HG03196 (cell line): ENCODE measurements at regions not wholly inside any gene's neighbourhood (a gene's known extent, or its start where the extent isn't known, plus 50 kb on each side); places are given as distances from the start of the nearest gene placed in this dataset.
"Not testable (repeated sequence)": the region's sequence is repeated elsewhere in the genome, so short reads cannot be mapped to it uniquely, and the experiment has no call there.

Experiments used
- ATAC-seq: cut with Tn5 transposase; IDR thresholded peaks from one replicate; pipeline ENCODE4 v1.9.1; 2021; ENCODE audit not compliant: unreplicated experiment

DNA sequence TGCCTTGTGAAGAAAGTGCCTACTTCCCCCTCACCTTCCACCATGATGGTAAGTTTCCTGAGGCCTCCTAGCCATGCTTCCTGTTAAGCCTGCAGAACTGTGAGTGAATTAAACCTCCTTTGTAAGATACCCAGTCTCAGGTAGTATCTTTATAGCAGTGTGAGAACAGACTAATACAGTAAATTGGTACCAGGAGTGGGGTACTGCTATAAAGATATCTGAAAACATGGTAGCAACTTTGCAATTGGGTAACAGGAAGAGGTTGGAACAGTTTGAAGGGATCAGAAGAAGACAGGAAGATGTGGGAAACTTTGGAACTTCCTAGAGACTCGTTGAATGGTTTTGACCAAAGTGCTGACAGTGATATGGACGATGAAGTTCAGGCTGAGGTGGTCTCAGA lies 550.3 kb upstream of the ADAMTS5 start:
- not testable (repeated sequence) for ATAC-seq

DNA sequence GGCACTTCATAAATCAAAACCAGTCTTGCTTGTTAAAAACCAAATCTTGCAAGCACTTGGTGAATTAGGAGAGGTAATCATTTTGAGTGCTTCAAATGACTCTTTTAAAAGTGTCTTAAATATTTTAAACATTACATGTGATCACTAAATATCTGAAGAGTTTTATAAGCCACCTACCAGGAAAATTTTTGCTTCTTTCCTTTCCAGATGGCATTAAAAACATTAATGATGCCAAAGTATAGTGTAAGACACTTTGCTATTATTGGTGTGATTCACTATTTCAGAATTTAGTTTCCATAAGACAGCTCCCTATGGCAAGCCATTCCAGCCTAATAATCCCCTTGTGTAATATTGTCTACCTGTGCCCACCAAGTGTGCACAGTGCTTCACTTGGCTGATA lies 548.8 kb upstream of the ADAMTS5 start:
- ATAC-seq: no peak

DNA sequence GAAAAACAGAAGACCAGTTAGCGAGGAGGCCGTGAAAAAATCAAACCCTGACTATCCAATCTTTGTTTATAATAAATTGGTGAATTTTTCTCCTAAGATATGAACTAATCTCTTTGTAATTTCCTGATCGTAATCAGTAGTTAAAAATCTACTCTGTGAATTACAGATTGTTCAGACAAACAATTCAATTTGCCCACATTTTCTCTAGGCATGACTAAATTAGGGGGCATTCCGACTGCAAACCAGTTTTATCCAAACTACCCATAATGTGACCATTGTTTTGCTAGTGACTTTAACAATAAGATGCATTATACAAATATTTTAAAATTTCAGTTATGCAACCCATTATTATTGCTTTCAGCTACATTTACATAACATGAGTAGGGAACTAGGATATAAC lies 546.9 kb upstream of the ADAMTS5 start:
- ATAC-seq: no peak

DNA sequence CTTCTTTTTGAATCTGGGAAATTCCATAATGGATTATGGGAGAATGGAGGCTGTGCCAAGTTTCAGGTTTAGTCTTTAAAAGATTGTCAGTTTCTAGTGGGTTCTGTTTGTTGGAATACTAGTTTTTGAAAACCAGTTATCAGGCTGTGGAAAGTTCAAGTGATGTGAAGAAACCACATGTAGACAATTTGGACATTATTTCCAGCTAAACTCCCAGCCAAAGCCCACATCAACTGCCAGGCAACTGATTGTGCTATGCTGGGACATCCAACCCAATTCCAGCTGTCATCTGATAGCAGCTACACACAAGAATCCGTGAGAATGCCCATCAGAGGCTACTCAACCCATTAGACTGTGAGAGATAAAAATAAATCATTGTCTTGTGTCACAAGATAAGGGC lies 546.1 kb upstream of the ADAMTS5 start:
- no peak for ATAC-seq

DNA sequence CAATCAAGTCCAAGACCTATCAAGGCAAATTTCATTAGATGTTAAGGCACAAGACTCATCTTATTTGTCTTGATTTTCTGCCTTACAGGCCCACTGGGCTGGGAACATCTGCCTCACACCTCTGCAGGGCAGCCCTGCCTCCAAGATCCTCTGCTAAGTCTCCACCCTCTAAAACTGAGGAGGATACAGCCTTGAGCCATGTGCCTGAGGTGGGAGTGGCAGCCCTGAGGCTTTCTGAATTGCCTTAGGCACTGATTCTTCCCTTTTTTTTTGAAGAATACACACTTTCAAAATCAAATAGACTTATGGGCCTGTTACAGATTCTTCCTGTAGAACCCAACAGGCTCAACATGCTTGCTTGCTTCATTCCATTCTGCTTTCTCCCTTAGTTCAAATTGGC lies 544.3 kb upstream of the ADAMTS5 start:
- no peak for ATAC-seq

DNA sequence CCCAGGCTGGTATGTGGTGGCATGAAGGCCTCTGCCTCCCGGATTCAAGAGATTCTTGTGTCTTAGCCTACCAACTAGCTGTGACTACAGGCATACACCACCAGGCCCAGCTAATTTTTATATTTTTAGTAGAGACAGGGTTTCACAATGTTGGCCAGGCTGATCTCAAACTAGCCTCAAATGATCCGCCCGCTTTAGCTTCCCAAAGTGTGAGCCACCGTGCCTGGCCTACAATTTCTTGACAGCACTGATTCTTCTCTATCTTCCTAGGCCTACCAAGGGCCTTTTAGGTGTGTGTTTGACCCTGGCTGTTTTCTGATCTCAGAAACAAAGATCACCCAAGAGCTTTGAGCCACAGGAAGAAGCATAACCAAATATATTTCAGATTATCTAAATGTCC lies 540.8 kb upstream of the ADAMTS5 start:
- ATAC-seq: no peak

DNA sequence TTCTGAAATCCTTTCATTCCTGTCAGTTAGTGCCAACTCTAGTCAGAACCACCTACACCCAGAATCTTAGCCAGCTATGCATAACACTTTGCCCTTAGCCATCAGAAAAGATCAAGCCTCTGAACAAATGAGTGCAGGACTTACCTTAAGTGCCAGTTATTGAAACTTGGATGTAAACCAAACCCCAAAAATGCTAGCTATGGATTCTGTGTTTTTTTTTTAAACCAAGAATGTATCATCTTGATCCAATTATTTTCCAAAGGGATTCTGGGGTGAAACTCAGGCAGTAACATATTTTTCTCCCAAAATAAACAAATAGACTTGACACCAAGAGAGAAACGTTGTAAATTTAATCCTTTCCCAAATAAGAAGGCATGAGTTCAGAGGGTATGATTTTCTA lies 538.6 kb upstream of the ADAMTS5 start:
- ATAC-seq: no peak

DNA sequence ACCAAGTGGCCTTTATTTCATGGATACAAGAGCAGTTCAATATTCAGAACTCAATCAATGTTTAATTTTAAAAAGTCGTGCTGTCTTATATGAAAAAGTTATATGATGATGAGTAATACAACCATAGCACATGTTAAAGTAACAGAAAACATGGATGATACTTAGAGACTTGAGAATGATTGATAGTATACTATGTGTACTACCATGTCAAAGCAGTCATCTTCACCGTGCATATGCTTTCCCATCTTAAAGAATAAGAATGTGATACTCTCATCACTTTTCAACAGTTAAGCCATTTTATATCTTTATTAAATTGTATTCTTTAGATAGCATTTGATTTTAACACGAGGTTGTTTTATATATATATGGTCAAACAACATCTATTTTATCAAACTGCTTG lies 535.9 kb upstream of the ADAMTS5 start:
- ATAC-seq: no peak

DNA sequence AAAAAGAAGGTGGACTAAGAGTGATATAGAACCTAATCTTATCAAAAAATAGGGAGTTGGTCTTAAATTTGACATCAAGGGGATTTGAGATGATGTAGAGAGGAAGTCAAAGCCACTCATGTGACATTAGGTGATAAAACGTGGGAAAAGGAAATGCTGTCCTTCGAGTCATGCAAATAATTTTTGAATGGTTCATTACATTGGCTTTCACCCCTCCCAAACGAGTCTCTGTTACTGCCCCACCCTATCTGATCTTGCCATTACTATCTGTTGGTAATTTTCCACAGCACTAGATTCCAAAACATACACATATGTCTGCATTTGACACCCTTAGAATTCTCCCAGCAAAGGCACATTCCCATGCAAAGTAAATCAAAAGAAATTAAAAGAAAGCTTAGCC lies 531.1 kb upstream of the ADAMTS5 start:
- ATAC-seq: no peak

DNA sequence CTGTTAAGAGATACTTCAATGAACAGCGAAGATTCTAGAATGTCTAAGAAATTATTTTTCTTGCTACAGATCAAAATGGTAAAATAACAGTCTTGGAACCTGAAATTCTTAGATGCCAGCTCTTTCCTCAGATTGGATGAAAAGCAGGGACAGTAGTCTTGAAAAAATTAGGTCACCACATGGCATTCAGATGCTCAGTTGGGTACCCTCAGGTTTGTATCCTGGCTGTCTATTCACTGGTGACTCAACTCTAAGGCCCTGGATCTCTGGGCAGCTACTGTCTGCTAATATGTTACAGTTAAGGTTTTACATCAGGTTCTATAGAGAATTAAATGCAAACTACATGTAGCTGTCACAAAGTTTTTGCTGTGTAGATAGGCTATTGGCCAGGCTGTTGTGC lies 528.9 kb upstream of the ADAMTS5 start:
- ATAC-seq: no peak

DNA sequence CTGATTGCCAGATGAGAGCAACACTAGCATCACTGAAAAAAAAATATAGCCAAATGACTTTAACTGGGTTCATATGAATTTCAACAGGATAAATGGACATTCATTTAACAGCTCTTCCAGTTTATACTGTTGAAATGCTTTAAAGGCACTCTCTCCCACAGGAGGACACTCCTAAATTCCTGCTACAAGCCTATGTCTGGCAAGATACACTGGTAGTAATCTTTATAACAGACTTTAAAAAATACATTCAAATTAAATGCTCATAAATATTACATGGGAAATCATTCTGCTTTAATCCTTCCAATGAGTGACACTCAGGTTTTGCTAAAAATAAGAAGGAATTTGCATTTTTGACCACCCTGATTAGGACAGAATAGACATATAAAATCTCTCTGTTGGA lies 526.7 kb upstream of the ADAMTS5 start:
- no peak for ATAC-seq

DNA sequence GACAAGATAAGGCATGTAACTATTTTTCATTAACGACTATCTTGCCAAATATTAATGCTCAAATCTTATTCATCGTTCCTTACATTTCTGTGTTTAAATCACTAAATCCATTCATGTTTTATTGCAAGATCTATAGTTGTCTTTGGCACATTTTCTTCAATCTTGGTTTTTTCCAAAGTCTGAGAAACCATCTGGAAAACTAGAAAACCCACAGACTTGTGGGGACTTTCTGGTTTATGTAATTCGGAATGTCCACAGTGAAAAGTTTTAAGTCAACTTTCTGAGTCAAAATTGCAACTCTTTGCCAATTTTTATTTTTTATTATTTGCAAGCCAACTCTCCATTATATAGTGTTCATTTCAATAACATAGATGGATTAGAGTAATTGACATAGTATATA lies 520.8 kb upstream of the ADAMTS5 start:
- ATAC-seq: no peak

DNA sequence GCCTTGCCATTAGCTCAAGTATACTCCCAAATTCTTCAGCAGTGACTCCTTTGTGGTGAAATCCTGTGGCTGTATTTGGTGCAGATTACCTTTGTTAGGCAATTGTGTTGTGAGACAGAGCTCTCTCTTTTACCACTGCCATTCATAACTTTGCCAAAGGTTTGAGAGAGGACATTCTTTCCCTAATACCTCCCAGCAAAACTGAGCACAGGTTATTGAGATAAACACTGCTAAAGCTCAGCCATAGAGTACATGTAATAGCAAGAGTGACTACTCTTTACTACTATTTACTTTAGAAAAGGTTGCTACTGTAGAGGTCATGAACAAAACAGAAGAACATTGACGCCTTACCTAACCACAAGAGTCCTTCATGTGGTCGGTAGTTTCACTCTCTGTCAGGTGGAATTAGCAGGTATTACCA lies 514.0 kb upstream of the ADAMTS5 start:
- no peak for ATAC-seq

DNA sequence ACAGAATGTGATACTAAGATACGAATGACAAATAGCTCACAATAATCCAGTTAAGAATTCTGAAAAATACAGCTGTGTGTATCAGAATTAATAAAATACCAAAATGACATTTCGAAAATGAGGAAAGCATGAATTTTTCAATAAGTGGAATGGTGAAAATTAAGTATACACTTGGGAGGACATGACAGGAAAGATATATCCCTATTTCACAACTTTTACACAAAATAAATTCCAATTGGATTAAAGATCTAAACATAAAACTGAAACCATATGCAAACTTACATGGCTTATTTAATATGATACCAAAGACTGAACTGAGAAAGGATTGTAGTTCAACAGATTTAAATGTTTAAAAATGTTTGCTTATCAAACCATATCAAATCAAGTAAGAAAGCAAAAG lies 510.4 kb upstream of the ADAMTS5 start:
- no peak for ATAC-seq

DNA sequence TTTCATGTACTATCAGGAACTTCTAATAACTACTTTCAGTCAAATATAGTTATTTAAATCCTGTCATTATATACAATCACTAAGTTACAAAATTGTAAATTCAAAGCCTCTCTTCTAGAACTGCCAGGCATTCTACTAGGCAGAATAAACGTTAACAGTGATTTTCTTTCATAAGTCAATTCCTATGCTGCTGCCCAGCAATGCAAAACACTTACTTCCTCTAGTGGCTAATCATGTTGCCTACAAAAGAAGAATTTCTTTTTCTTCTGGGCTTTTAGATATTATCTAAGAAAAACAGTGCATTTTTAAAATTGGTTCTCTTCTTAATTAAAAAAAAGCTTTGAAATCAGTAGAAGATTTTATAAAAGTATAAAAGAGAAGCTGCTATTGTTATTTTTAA lies 509.8 kb upstream of the ADAMTS5 start:
- no peak for ATAC-seq

DNA sequence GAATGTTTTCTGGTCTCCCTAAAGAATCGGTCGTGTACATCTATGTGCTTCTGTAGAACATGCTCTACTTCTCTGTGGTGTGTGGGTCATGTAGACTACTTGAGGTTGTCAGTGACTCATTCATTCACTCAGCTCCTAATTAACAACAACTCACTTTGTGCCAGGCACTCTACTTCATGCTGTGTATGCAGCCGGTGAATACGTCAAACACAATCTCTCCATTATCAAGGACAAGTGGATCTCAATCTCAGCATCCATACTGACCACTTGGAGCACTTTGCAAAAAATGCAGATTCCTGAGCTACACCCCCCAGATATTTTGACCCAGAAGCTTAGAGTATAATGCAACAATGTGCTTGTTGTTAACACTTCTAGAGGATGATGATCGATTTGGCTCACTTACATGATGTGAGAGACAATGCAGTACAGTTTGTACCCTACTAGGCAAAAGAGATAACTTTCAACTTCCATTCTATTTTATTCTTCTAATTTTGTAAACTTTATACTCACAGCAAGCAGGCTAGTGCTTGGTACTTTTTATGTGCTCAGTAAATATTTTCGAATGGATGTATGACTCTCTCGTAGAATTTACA lies 508.6 kb upstream of the ADAMTS5 start:
- no peak for ATAC-seq

DNA sequence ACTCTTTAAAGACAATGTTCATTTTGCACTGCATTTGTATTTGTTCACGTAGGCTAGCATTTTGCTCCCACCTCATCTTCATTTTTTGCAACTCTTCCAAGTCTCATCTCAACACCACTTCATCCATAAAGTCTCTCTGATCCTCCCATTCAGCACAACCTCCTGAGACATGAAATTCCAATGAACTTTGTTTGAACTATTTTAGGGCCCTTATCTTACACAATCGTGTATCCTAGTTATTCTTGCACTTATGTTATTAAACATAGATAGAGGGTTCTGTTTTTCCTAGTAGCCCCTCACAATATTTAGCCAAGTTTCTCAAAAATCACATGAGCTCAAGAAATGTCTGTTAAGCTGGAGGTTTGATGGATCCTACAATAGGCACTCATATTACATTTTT lies 500.5 kb upstream of the ADAMTS5 start:
- ATAC-seq: no peak

DNA sequence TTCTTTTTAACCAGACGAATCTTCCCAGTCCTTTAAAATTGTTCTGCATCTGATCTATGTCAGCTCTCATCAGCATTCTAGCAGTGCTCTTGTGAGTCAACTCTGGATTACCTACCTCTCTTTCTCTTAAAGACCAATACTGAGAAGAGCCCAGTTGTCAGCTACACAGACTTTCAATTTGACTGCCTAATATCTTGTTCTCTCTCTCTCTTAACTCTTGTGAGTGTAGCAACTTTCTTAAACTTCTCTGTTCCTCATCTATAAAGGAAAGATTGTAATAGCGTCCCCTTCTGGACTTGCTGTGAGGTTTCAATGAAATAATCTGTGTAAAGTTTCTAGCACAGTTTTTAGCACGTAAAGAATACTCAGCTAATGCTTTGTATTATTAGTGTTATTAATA lies 499.3 kb upstream of the ADAMTS5 start:
- ATAC-seq: no peak

DNA sequence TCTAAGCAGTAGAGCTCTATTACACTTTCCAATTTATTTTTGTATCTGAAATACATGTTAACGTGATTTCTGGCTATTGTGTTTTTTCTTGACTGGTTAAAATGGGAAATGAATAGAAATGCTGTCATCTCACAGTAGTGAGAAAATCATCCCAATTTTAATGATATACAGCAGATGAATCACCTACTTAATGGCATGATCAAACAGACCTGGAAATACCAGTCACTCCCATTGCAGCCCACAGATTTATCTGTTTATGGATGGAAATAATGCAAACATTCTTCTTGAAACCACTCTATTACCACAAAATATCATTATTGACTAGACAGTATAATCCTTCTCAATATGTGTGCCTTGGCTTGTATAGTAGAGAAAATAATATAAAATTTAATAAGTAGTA lies 497.8 kb upstream of the ADAMTS5 start:
- ATAC-seq: no peak

DNA sequence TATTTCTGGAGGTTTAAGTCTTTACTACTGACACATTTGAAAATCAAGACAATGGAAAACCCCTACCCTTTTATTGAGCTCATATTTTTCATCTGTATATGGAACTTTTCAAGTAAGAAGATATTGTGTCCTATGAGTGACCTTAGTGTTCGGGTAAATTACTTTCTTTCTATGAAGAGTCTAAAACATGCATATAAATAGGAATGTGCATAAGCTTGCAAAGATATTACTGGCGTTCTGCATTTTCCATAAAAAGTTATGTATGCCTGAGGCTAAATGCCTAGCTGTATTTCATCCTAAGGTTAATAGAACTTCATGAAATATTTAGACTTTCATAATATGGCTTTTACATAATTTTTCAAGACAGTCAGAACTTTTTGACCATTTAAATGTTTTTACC lies 495.8 kb upstream of the ADAMTS5 start:
- ATAC-seq: no peak

DNA sequence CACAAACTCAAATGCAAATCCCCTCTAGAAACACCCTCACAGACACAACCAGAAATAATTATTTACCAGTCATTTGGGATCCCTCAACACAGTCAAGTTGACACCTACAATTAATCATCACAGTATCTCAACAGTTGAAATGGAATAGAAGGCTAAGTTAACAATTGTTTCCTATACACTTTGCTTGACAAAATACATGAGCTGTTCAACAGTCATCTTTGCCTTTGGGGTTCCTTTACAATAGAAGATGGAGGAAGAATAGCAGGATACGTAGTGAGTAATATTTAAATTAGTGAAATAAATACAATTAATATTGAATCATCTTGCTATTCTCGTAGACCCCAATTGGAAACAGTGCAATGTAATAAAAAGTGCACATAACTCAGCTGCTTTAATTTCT lies 487.3 kb upstream of the ADAMTS5 start:
- no peak for ATAC-seq

DNA sequence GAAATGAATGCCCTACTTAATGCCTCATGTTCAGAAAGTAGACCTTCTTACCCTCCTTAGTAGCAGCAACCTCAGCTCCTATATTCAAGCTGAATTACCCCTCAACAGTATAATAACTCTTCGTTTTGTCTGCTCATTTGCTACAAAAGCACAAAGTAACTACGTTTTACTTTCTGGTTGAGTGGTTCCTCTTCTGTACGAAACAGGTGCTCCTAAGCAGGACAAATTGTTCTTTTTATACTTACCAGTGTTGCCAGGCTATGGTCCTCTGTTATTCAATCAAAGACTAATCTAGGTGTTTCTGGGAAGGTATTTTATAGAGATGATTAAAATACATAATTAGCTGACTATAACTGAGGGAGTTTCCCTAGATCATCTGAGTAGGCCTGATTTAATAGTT lies 484.2 kb upstream of the ADAMTS5 start:
- no peak for ATAC-seq

DNA sequence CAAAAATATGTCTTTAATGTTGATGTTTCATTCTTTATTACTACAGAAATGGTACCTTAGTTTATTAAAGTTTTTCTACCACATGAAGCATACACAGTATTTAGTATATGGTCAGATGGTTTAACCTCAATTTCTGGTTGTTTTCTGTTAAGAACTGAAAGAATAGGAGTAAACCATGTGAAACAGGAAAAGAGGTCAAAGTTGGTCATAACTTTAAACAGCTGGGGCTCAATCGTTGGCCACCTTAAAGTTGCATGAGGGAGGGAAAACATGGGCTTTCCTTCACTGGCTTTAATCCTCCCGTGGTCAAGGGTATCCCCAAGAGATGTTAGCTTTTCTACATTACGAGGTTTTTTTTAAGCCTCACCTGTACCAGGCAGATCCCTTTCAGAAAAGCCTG lies 483.3 kb upstream of the ADAMTS5 start:
- no peak for ATAC-seq

DNA sequence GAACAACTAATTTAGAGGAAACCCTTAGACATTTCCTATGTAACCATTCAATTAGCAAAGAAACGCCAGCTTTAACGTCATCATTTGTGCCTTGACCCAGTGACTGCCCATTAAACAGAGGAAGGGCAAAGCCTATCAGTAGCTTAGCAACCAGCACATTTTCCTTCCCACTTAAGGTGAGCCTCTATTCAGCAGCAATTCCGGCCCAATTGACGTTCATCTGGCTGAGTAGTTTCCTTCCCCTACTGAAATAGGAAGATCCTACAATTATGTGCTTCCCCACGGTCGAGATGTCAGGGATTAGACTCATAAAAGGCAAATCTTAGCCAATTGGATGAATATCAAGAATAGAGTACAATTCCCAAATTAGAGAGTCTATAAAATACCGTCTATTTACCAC lies 482.1 kb upstream of the ADAMTS5 start:
- no peak for ATAC-seq
